Skeletal muscle cell (primary cell): ENCODE measurements at regions not wholly inside any gene's neighbourhood (a gene's known extent, or its start where the extent isn't known, plus 50 kb on each side); places are given as distances from the start of the nearest gene placed in this dataset.
"Not testable (repeated sequence)": the region's sequence is repeated elsewhere in the genome, so short reads cannot be mapped to it uniquely, and the experiment has no call there.

Experiments used
- DNase-seq: peaks from one replicate; pipeline ENCODE4 v3.0.0-alpha.2; 2010; ENCODE audit warnings: low read depth
- H3K4me3 ChIP-seq: 2 replicates; pipeline ENCODE4 v1.5.1; 2011; ENCODE audit warnings: low read depth, mild to moderate bottlenecking, control low read depth, low read length, moderate library complexity

DNA sequence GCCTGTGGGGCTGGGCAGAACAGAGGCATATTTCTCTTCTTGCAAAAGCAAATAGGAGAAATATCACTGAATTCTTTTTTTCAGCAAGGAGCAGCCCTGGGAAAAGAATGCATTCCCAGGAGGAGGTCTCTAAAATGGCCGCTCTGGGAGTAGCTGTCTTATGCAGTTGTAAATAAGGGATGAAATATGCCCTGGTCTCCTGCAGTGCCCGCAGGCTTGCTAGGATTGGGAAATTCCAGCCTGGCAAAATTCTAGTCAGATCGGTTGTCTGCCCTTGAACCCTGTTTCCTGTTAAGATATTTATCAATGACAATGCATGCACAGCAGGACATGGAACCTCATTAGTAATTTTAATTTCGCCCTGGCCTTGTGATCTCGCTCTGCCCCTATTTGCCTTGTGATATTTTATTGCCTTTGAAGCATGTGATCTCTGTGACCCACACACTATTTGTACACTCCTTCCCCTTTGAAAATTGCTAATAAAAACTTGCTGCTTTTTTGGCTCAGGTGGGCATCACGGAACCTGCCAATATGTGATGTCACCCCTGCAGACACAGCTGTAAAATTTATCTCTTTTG, 1993.2 kb downstream of the PCDH9 start:
- no peak for DNase-seq
- no peak overlapping the region for H3K4me3 ChIP-seq

DNA sequence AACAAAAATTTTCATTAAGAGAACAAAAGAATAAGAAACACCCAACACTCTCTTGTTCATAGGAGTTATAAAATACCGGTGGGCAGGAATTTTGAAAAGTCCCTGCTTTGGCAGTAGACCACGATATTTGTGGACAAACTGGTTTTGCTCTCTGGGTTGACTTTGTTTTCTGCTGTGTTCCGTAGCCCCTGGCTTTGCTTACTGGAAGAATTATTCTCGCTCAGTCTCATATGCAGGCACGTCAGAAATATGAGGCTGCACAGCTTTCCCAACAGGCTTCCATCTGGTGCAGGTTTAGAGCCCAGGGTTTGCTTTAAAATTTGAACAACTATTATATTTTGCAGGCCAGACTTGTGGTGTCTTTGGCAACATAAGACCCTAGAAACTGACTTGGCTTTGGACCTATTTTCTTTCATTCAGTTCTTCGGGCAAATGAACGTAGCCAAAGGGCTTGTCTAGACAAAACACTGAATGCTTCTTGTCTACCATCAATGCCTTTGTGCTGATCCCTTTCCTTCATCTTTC, 2012.6 kb downstream of the PCDH9 start:
- no peak for DNase-seq
- no peak overlapping the region for H3K4me3 ChIP-seq

DNA sequence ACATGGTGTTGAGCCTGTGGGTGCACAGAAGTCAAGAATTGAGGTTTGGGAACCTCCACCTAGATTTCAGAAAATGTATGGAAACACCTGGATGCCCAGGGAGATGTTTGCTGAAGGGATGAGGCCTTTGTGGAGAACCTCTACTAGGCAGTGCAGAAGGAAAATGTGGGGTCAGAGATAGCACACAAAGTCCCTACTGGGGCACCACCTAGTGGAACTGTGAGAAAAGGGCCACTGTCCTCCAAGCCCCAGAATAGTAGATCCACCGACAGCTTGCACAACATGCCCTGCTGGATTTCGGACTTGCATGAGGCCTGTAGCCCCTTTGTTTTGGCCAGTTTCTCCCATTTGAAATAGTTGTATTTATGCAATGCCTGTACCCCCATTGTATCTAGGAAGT, 2027.3 kb downstream of the PCDH9 start:
- not testable (repeated sequence) for DNase-seq, H3K4me3 ChIP-seq

DNA sequence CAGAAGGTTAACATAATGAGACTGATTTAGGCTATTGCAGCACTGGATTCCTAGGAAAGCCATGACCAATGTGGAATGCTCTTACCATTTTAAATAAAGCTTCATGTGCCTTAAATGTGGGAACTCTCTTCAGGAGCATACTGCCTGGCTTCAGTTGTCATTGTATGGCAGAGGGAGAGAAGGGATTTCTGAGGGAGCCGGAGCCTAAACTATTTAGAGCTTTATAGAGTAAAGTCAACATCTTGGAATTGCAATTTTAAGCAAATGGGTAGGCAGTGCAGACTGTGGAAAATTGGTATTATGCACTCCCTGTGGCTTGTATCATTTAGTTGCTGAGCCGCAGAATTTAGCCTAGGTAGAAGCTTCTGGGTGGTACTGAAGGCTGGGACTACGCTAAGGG, 2041.4 kb downstream of the PCDH9 start:
- no peak overlapping the region for H3K4me3 ChIP-seq
- no peak for DNase-seq

DNA sequence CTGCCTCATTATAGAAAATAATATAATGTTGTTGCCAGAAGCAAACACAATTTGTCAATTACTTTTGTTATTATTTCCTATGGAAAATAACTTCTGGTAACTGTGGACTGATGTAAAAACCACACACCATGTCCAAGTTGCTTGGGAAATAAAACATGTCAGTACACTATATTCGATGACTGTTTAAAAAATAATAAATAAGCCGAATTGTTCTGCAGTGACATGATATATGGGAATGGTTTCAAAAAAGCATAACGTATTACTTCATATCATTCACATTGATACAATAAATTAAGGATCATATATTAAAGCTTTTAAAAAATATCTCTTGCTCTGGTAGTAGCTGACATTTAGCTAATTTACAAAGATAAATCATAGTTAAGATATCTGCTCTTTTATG, 2062.1 kb downstream of the PCDH9 start:
- H3K4me3 ChIP-seq, result no peak overlapping the region
- no peak for DNase-seq

DNA sequence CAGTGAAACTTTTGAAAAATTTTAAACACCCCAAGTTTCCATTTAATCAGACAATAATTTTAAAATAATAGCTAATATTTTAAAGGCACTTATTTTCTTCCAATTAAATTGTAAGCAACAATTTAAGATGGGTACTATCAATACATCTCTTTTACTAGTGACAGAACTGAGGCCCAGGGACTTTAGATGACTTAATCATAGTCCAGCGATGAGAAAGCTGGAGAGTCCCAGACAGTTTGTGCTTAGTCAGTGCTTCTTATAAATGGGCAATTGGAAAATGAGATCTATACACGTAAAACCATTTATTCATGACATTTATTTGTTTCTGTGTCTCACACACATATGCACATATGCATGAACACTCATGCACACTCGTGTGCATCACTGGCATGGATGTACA, 2063.5 kb downstream of the PCDH9 start:
- no peak for DNase-seq
- no peak overlapping the region for H3K4me3 ChIP-seq

DNA sequence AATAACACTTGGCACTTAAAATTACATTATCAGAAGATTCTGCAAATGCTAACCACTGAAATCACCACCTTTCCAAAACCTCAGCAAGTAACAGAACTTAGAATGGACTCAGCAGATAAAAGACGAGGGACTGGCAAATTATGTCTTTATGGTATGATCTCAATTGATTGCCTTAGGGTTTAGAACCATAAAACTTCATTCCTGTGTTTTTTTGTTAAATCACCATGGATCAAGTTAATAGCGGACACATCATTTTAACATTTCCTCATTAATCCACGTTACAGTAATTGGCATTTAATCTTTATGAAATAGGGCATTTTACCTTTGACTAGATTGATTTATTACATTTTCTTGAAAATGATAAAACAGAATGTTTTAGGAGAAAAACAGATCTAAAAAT, 2070.3 kb downstream of the PCDH9 start:
- no peak for DNase-seq
- no peak overlapping the region for H3K4me3 ChIP-seq

DNA sequence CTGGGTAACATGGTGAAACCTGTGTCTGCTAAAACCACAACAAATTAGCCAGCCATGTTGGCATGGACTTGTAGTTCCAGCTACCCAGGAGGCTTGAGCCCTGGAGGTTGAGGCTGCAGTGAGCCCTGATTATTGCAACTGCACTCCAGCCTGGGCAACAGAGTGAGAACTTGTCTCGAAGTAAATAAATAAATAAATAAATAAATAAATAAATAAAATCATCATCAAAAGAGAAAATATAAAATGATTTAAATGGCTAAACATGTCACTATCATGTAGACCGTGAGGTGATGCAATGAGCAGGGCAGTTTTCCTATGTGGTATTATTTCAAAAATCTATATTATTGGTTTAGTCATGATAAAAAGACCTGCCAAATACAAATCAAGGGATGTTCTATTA, 2074.3 kb downstream of the PCDH9 start:
- no peak for DNase-seq
- no peak overlapping the region for H3K4me3 ChIP-seq

DNA sequence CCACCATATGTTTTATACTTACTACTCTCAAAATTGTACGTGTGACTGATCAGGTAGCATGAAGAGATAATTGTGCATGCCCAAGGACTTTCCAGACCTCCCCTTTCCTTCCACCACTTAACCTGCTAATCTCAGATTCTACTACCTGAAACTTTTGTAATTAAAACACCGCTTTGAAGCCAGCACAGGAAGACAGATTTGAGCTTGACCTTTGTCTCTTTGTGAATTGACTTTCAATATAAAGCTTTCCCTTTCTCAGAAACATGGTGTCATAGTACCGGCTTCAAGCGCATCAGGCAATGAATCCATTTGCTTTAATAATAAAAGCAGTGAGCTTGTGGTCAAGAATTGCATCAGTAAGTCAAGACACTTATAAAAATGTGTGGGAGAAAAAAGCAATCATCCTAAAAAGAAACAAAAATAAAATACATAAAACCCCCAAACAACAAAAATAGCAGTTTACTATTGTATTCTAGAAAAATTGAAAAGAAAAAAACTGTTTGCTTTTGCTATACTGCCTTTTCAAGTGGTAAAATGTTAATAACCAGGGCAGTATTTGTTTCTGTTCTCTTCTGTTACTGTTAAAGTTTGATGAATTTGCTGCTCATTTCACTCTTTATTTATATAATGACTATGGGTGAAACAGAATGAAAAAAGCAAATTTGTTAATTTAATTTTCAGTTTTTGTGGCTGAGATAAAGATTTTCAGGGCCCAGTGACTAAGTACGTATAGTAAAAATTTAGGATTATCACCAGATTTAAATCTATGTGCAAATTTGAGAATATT, 2075.3 kb downstream of the PCDH9 start:
- no peak for DNase-seq
- no peak overlapping the region for H3K4me3 ChIP-seq

DNA sequence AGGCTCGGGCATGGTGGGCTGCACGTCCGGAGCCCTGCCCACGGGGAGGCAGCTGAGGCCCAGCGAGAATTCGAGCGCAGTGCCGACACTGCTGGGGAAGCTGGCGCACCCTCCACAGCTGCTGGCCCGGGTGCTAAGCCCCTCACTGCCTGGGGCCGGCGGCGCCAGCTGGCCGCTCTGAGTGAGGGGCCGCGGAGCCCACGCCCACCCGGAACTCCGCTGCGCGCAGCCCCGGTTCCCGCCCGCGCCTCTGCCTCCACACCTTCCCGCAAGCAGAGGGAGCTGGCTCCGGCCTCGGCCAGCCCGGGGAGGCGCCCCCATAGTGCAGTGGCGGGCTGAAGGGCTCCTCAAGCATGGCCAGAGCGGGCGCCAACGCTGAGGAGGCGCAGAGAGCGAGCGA, 2080.4 kb downstream of the PCDH9 start:
- no peak overlapping the region for H3K4me3 ChIP-seq
- DNase-seq, result no peak

DNA sequence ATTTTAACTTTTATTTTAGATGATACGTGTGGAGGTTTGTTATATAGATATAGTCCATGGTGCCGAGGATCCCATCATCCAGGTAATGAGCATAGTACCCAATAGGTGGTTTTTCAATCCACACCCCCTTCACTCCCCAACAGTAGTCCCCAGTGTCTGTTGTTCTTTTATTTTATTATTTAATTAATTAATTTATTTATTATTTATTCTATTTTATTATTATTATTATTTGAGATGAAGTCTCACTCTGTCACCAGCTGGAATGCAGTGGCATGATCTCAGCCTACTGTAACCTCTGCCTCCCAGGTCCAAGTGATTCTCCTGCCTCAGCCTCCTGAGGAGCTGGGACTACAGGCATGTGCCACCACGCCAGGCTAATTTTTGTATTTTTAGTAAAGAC, 2086.2 kb downstream of the PCDH9 start:
- H3K4me3 ChIP-seq, result no peak overlapping the region
- no peak for DNase-seq

DNA sequence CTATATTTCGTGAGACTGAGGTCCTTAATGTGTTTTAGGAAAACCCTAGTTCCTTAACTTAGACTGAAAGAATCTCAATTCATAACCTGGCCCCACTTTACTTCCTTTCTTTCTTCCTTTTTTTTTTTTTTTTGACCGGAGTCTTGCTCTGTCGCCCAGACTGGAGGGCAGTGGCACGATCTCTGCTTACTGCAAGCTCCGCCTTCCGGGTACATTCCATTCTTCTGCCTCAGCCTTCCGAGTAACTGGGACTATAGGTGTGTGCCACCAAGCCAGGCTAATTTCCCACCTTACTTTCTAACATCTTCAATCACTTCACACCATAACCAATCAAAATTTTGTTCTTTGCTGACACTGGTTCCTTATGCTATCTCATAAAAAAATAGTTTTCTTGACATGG, 2097.0 kb downstream of the PCDH9 start:
- no peak for DNase-seq
- no peak overlapping the region for H3K4me3 ChIP-seq

DNA sequence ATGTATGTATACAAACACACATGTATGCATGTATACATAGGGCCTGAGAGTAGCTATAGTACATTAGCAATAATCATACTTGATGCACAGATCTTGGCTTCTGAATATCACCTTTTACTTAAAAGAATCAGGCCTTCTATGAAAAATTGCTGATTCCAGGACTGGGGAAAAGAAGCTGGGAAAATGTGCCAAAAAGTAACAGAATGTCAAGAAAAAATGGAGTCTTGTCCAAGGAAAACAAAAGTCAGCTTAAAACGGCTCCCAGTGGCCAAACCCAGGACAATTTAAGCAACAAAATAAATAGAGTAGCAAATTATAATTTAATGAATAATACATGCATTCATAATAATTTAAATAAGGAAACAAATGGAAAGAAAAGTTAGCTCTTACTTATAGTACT, 2104.9 kb downstream of the PCDH9 start:
- no peak for DNase-seq
- no peak overlapping the region for H3K4me3 ChIP-seq

DNA sequence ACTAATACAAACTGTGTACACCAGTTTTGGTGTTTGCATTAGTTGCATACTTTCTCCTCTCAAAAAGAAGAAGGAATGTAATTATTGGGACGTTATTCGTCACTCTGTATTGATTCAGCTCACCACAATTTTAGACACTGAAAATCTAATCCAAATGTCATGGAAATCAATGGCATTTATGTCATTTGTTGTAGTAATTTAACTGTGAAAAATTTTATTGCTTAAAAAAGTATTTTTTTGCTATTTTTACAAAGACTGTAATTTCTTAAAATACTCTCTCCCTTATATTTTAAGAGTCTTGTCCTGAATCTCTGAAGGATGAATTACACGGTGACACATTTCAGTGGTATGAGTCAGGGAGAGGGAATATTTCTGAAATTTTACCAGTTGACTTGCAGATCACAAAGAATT, 2117.6 kb downstream of the PCDH9 start:
- peak; percentile 22 for DNase-seq
- no peak overlapping the region for H3K4me3 ChIP-seq

DNA sequence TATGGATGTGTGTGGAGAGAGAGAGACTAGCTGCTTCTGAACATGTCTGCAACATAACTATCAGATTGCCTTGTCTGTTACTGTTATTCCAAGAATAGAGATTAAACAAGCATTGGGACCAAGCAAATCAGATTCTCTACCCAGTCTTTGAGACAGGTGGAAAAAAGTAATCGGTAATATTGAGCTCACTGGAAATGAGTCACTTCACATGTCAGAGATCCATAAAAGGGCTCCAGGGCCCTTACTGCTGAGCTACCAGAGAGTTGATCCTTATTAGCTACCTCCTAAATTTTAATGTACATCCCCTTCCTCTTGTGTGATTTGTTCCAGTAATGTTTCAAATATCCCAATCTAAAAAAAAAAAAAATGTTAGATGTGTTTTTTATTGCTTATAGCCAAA, 2118.0 kb downstream of the PCDH9 start:
- H3K4me3 ChIP-seq, result no peak overlapping the region

DNA sequence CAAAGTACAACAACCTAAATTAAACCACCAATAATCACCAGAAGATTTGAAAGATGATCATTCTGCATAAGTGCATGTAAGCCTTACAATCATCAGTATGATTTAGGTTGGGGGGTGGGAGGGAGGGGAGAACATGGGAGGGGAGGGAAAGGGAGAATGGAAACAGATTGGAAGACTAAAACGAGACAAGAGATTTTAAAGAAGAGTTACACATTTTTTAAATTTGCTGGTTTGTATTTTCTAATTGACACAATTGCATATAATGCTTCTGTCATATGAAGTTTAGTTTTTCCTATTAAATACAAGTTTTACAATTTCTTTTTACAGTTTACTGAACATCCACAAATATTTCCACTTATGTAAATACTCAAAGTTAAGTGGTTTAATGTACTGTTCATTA, 2118.9 kb downstream of the PCDH9 start:
- no peak overlapping the region for H3K4me3 ChIP-seq

More for the DNA sequence above, 2118.0 kb downstream of the PCDH9 start:
- no peak for DNase-seq

DNA sequence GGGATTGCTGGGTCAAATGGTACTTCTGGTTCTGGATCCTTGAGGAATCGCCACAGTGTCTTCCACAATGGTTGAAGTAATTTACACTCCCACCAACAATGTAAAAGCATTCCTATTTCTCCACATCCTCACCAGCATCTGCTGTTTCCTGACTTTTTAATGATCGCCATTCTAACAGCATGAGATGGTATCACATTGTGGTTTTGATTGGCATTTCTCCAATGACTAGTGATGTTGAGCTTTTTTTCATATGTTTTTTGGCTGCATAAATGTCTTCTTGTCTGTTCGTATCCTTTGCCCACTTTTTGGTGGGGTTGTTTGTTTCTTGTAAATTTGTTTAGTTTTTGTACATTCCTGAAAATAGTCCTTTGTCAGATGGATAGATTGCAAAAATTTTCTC, 2125.7 kb downstream of the PCDH9 start:
- not testable (repeated sequence) for DNase-seq, H3K4me3 ChIP-seq

More for the DNA sequence above, 2118.9 kb downstream of the PCDH9 start:
- DNase-seq, result no peak

DNA sequence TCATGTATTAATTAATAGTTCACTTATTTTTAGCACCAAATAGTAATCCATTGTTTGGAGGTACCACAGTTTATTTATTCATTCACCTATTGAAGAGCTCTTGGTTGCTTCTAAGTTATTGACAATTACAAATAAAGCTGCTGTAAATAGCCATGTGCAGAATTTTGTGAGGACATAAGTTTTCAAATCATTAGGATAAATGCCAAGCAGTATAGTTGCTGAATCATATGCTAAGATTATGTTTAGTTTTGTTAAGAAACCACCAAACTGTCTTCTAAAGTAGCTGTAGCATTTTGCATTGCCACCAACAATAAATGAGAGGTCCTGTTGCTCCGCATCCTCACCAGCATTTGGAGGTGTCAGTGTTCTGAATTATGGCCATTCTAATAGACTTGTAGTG, 2126.8 kb downstream of the PCDH9 start:
- DNase-seq, result no peak
- no peak overlapping the region for H3K4me3 ChIP-seq

DNA sequence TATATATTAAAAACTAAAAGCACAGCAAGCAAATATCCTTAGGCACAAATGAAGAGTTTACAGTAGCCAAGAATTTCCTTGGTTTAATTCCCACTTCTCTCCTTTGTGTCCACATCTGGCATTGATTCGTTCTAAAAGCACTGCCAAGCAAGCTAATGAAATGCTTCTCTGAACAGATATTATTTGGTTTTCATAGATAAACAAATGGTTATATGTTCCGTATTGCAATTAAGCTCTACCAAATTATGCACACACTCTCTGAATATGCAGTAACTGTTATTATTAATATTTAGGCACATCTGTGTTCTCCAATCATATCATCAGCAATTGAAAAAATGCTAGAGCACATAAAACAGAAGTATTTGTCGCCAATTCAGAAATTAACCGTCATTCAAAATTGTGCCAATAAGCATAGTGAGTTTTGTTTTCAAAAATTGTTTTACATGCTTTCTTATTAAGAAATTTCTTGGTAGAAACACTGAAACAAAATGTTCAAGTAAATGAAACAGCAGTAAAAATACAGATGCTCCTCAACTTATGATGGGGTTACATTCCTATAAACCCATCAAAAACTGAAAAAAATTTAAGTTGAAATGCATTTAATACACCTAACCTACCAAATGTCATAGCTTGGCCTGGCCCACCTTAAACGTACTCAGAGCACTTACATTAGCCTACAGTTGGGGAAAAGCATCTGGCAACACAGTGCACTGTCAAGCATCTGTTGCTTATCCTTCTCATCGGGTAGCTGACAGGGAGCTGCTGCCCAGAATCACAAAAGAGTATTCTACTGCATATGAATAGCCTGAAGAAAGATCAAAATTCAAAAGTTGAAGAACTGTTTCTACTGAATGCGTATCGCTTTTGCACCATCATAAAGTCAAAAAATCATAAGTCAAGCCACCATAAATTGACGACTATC, 2134.7 kb downstream of the PCDH9 start:
- no peak for DNase-seq
- no peak overlapping the region for H3K4me3 ChIP-seq

DNA sequence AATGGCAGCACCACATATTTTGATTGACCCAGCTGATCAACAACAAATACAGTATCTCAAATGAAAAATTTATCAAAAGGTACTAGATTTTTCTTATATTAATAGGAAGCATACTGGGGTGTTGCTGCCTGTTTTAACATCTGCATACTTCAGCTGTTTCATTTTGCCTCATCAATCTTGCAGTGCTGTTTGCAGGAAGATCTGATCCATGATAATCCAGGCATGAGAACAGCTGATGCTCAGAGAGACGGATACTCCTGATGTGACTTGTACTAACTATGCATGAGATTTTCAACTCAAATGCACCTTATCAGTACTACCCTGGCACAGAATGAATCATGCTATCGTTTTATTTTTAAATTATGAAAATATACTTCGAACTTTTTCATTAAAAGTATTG, 2136.8 kb downstream of the PCDH9 start:
- no peak for DNase-seq
- H3K4me3 ChIP-seq, result no peak overlapping the region
